ENCODE measurements at regions not wholly inside any gene's neighbourhood (a gene's known extent, or its start where the extent isn't known, plus 50 kb on each side); places are given as distances from the start of the nearest gene placed in this dataset.

DNA sequence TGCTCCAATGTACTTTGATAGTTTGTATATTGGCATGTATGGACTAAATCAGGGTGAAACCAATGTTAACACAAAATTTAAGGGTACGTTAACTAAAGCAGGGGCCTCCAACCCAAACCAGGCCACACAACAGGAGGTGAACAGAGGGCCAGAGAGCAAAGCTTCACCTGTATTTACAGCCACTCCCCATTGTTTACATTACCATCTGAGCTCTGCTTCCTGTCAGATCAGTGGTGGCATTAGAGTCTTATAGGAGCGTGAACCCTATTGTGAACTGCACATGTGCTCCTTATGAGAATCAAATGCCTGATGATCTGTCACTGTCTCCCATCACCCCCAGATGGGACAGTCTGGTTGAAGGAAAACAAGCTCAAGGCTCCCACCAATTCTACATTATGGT is 62.0 kb upstream of the SCIN start:
- DNase-seq, result no peak
- intact Hi-C loops (cut with DNase I), result no loop called here

DNA sequence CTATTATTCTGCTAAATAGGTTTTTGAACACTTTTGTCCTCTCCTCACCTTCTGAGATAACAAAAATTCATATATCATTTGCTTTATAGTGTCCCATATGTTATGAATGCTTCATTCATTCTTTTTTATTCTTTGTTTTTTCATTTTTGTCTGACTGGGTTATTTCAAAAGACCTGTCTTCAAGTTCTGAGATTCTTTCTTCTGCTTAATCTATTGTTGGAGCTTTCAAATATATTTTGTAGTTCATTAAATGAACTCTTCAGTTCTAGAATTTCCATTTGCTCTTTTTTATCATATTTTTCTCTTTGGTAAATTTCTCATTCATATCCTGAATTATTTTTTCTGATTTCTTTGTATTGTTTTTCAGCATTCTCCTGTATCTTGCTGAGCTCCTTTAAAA is 53.1 kb upstream of the SCIN start:
- no peak for DNase-seq
- intact Hi-C loops (cut with DNase I), result no loop called here

DNA sequence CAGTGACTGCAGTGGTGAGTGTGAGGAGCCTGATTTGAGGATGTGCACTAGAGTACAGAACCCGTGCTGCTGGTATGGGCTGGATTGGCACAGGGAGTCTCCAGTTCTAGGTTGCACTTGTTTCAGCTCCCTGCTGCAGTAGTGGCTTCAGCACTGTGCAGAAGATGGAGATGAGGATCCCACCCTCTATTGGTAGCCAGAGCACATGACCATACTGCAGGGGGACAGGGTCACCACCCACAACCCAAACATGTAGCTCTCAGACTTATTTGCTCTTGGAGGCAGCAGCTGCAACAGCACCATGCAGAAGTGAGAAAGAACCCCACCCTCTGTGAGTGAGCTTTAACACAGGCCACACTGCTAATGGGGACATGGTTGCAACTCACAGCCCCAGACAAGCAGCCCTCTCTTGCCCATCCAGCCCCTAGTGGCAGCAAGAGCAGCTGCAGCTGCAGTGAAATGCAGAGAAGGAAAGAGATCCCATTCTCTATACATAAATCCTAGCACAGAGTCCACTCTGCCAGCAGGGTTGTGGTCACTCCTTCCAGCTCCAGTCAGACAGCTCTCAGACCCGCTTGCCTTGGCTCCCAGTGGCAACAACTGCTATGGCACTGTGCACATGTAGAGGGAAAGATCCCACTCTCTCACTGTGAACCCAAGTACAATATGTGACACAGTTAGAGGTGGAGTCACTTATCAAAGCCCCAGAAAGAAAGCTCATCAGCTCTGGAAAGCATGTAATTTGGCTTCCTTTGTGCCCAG is 51.4 kb upstream of the SCIN start:
- no peak for DNase-seq
- intact Hi-C loops (cut with DNase I), result no loop called here

DNA sequence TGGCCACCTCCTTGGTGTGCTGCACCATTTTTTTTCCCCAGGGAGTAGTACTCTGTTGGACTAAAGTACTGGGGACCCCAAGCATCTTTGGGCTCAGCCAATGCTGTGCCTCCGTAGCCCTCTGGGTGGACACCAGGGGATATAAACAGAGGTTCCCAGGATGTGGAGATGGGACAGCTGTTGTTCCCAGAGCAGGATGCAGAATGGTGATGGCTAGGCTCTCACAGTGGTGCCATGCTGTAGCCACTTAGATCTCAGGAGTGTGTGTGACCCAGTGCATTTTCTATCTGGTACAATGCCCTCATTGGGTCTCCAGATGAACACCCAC is 50.9 kb upstream of the SCIN start:
- DNase-seq, result no peak

More for the DNA sequence above, 50.9 kb upstream of the SCIN start:
- intact Hi-C loops (cut with DNase I), result no loop called here
